ENCODE measurements at regions not wholly inside any gene's neighbourhood (a gene's known extent, or its start where the extent isn't known, plus 50 kb on each side); places are given as distances from the start of the nearest gene placed in this dataset.

DNA sequence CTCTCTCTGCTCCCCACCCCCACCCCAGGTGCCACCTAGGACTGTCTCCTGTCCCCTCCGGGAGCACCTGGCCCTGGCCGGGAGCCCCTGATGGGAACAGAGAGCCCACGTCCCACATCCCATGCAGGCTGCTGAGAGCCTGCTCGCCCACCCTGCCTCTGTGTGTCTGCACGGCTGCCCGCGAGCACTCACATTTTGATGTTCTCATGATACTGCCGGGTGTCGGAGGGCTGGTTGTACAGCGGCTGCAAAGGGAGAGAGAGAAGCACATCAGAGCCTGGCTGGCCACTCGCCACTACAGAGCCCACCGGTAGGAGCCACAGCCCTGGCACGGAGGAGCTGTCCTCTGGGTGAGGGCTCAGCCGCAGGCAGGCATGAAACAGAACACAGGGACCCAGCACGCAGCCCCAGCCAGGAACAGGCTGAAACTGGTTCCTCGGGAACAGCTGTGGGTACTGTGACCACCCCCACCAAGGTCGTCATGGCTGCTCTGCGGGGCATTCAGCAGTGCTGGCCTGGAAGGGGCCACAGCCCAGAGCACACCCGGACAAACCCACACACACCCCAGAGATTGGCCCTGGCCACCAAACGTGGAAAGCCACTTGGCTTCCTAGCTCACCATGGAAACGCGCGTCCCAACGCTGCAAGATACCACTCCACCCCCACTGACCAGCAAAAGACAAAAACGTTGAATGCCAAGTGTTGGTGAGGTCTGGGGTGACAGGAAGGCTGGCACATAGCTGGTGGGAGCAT, 117.6 kb downstream of the NCOR2 start:
- DNase-seq: no peak
- H3K27me3 ChIP-seq (replicated peaks in 1 of 7): no peaks in the 10 kb centered on the region
- H3K27ac ChIP-seq: no peak overlapping the region
- peaks cover 29 to 73% (median 45%) of the 10 kb centered on the region in 6 donors for H3K4me1 ChIP-seq
- intact Hi-C loops (cut with DNase I; ENCODE audit: low total_unique reads): no loop called here
- TF ChIP-seq, protein P1, sequence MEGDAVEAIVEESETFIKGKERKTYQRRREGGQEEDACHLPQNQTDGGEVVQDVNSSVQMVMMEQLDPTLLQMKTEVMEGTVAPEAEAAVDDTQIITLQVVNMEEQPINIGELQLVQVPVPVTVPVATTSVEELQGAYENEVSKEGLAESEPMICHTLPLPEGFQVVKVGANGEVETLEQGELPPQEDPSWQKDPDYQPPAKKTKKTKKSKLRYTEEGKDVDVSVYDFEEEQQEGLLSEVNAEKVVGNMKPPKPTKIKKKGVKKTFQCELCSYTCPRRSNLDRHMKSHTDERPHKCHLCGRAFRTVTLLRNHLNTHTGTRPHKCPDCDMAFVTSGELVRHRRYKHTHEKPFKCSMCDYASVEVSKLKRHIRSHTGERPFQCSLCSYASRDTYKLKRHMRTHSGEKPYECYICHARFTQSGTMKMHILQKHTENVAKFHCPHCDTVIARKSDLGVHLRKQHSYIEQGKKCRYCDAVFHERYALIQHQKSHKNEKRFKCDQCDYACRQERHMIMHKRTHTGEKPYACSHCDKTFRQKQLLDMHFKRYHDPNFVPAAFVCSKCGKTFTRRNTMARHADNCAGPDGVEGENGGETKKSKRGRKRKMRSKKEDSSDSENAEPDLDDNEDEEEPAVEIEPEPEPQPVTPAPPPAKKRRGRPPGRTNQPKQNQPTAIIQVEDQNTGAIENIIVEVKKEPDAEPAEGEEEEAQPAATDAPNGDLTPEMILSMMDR (IDR thresholded peaks at IDR 0.05 in 8 of 11, conservative IDR thresholded peaks at IDR 0.05 in 3 of 11): no peak
- TF ChIP-seq POLR2AphosphoS5 (IDR thresholded peaks at IDR 0.05) (no peak), POLR2A (IDR thresholded peaks at IDR 0.05) (no peak)
- H3K9me3 ChIP-seq: no peaks in the 10 kb centered on the region
- no peak overlapping the region for H3K4me3 ChIP-seq
- H3K36me3 ChIP-seq: peaks cover 0 to 66% (median 19%) of the 10 kb centered on the region in 6 donors
- 87 to 96% (median 89%) methylated on average over 13 to 25 of the region's 25 CpGs for whole genome bisulfite sequencing, 5 donors

DNA sequence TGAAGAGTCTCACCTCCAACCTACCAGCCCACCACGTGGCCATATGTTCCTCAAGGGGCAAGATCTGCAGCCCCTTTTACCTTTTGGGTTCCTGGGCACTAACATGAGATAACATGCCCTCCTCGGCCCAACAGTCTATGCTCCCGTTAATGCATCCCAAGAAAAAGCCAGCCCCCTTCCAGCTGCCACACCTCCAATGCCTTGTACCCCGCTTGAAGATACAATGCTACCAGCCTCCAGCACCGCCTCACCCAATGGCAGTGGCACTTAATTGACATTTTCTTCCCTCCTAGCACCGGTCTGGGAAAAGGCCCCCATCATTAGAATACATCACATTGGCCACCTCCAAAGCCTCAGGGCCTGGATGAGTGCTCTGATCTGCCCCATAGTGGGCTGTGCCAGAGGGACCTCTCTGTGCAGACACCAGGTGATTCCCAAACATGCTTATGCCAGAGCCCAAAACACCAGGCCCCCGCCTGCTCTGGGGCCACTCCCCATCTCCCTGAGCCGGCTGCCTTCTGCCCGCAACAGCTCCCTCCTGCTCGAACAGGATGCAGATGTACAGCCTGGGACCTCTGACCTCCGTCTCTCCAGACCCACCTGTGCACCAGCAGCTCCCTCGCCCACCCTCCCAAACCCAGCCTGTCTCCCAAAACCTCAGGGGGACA, 118.3 kb downstream of the NCOR2 start:
- Histone ChIP-seq H3K36me3 (peaks cover 0 to 73% (median 20%) of the 10 kb centered on the region in 6 donors), H3K27me3 (replicated peaks in 1 of 7) (no peaks in the 10 kb centered on the region), H3K4me3 (no peak overlapping the region), H3K27ac (no peak overlapping the region), H3K4me1 (peaks cover 22 to 71% (median 38%) of the 10 kb centered on the region in 6 donors), H3K9me3 (no peaks in the 10 kb centered on the region)
- no peak for DNase-seq
- 87 to 94% (median 88%) methylated on average over 12 of the region's 12 CpGs for WGBS, 5 donors
- intact Hi-C loops (cut with DNase I; ENCODE audit: low total_unique reads): no loop called here
- TF ChIP-seq, protein P1 (IDR thresholded peaks at IDR 0.05 in 8 of 11, conservative IDR thresholded peaks at IDR 0.05 in 3 of 11): no peak
- no peak for TF ChIP-seq POLR2AphosphoS5 (IDR thresholded peaks at IDR 0.05)
- TF ChIP-seq POLR2A (IDR thresholded peaks at IDR 0.05): no peak

DNA sequence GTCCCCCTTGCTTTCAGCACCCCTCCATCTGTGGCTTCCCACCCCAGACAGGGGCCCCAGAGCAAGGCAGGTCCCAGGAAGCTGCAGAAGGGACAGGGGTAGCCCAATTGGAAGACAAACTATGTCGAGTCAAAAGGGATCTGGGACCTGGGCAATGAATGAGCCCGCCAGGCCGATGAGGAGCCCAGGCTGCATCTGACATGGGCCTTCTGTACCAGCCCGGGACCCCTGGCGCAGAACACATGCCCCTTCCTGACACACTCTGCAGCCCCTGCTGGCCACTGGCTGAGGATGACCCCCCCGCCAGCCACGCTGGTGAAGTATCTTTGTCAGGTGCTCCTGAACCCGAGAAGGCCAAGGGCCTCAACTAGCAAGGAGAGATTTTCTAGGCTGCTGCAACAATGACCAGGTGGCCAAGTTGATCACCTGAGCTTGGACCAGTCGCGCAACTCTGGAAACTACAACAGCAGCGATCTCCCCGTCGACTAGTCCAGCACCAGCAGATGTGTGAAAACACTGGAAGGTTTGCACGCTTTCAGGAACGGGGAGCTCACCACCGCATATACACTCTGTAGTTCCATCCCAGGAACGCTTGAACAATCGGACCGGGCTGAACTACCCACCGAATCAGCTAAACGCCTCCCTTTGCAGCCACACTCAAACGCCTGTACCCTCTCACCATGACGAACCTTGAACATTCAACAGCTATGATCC, 119.0 kb downstream of the NCOR2 start:
- WGBS, 5 donors: 94 to 98% (median 94%) methylated on average over 16 to 23 of the region's 23 CpGs
- Histone ChIP-seq H3K27ac (no peak overlapping the region), H3K36me3 (peaks cover 0 to 80% (median 22%) of the 10 kb centered on the region in 6 donors), H3K27me3 (replicated peaks in 1 of 7) (no peaks in the 10 kb centered on the region), H3K9me3 (no peaks in the 10 kb centered on the region), H3K4me1 (peaks cover 15 to 64% (median 31%) of the 10 kb centered on the region in 6 donors), H3K4me3 (no peak overlapping the region)
- DNase-seq: peak; percentile 62
- peak in 1 of 3 donors; percentile 31 for TF ChIP-seq POLR2AphosphoS5 (IDR thresholded peaks at IDR 0.05)
- no peak for TF ChIP-seq POLR2A (IDR thresholded peaks at IDR 0.05)
- intact Hi-C loops (cut with DNase I; ENCODE audit: low total_unique reads): no loop called here

DNA sequence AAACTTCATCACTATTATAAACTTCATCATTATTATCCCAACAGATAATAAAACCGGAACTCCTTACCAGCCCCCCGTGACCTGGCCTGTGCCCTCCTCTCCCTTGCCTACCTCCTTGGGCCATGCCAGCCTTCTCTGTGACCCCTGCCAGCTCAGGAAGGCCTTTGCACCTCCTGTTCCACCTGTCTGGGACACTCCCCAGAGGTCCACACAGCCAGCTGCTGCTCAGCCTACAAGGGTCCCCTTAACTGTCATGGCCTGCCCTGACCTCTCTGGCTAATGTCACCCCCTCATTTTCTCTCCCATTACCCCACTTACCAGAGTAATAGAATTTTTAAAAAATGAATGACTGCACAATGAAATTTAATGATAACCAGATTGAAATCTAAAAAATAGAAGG, 121.0 kb downstream of the NCOR2 start:
- peak; percentile 56 for DNase-seq
- peaks cover 0 to 99% (median 33%) of the 10 kb centered on the region in 6 donors for H3K36me3 ChIP-seq
- H3K9me3 ChIP-seq: no peaks in the 10 kb centered on the region
- peaks cover 0 to 54% (median 15%) of the 10 kb centered on the region in 6 donors for H3K4me1 ChIP-seq
- intact Hi-C loops (cut with DNase I; ENCODE audit: low total_unique reads): no loop called here
- WGBS, 5 donors: 69 to 100% (median 94%) methylated on average over 2 of the region's 2 CpGs
- H3K4me3 ChIP-seq: no peak overlapping the region
- TF ChIP-seq, protein P1 (IDR thresholded peaks at IDR 0.05 in 8 of 11, conservative IDR thresholded peaks at IDR 0.05 in 3 of 11): no peak
- TF ChIP-seq POLR2AphosphoS5 (IDR thresholded peaks at IDR 0.05): no peak
- no peak for TF ChIP-seq POLR2A (IDR thresholded peaks at IDR 0.05)
- H3K27ac ChIP-seq: no peak overlapping the region
- H3K27me3 ChIP-seq (replicated peaks in 1 of 7): no peaks in the 10 kb centered on the region
